HCT116 (cell line): ENCODE measurements at regions not wholly inside any gene's neighbourhood (a gene's known extent, or its start where the extent isn't known, plus 50 kb on each side); places are given as distances from the start of the nearest gene placed in this dataset.

Experiments
- ATAC-seq: fragments of 200-7000 bp; cut with Tn5 transposase; 2 replicates; pipeline ENCODE4 v1.9.1; 2020; ENCODE audit warnings: mild to moderate bottlenecking, moderate library complexity
- BruUV-seq: library from RNA; stranded (reverse); fragments of 400-500 nt; replicated peaks from 2 replicates; lab custom pipeline; 2021; lab: Mats Ljungman, UMichigan
- CTCF ChIA-PET: fragments of 300-600 bp; sonication (Branson Sonifier 250); formaldehyde crosslinking; loops from one replicate; lab custom pipeline; 2021; ENCODE audit warnings: antibody characterized with exemption; lab: Charles Lee
- POLR2A ChIA-PET: fragments of 300-600, 350-600 bp; sonication (Branson Sonifier 250); formaldehyde crosslinking; loops from one replicate; lab custom pipeline; 2021; ENCODE audit warnings: antibody characterized with exemption; lab: Charles Lee
- RAD21 ChIA-PET, 2 experiments: fragments of 300-600 bp; sonication (Branson Sonifier 250); formaldehyde crosslinking; loops; one replicate each; lab custom pipeline; 2023; ENCODE audit warnings: low total read pairs in 2 of 2; ENCODE audit not compliant: uncharacterized antibody in 2 of 2, unreplicated experiment in 2 of 2, low non-redundant PET in 1 of 2; lab: Charles Lee
- DNase-seq: peaks from one replicate; pipeline ENCODE4 v3.0.0-alpha.2; 2010; ENCODE audit warnings: low read depth, low spot score
- H2AFZ ChIP-seq: fragments of 200-600 bp; shearing (Covaris generic), sonication (generic); 2 replicates; pipeline ENCODE4 v1.6.1; 2017; ENCODE audit warnings: low read depth, mixed run types, mixed read lengths, antibody characterized with exemption, low read length; ENCODE audit not compliant: poor library complexity, severe bottlenecking
- H3K27ac ChIP-seq: 2 replicates; pipeline ENCODE4 v1.5.1; 2012; ENCODE audit warnings: low read depth, low read length
- H3K27me3 ChIP-seq: fragments of 200-600 bp; sonication (generic); 2 replicates; pipeline ENCODE4 v1.6.1; 2016; ENCODE audit warnings: mixed run types, low read length, mixed read lengths; ENCODE audit not compliant: insufficient read depth
- H3K36me3 ChIP-seq, 2 experiments: fragments of 200-500 bp in 1 of 2; fragments of 200-600 bp in 1 of 2; sonication (Bioruptor generic) in 1 of 2; sonication (generic) in 1 of 2; 2 replicates each; pipeline versions ENCODE4 v1.5.1 to v1.6.1; 2014 to 2016; ENCODE audit warnings: low read length in 2 of 2, inconsistent platforms in 1 of 2, mixed read lengths in 1 of 2, mixed run types in 1 of 2; ENCODE audit not compliant: insufficient read depth in 2 of 2, control insufficient read depth in 1 of 2
- H3K4me1 ChIP-seq, 2 experiments: fragments of 200-600 bp in 1 of 2; sonication (generic) in 1 of 2; 2 replicates each; pipeline versions ENCODE4 v1.5.1 to v1.6.1; 2012 to 2017; ENCODE audit warnings: low read length in 2 of 2, inconsistent platforms in 1 of 2, mild to moderate bottlenecking in 1 of 2, mixed read lengths in 1 of 2, mixed run types in 1 of 2, moderate library complexity in 1 of 2; ENCODE audit not compliant: insufficient read depth in 2 of 2, control insufficient read depth in 1 of 2
- H3K4me2 ChIP-seq: fragments of 200-600 bp; sonication (generic); 2 replicates; pipeline ENCODE4 v1.6.1; 2017; ENCODE audit warnings: mixed run types, low read length, mixed read lengths
- H3K4me3 ChIP-seq, 2 experiments: fragments of 200-600 bp in 1 of 2; sonication (generic) in 1 of 2; replicated peaks in 1 of 2; 2 replicates each; pipeline ENCODE4 v1.5.1; 2011 to 2016; ENCODE audit warnings: low read length in 2 of 2, control low read depth in 1 of 2, low read depth in 1 of 2, mild to moderate bottlenecking in 1 of 2, mixed read lengths in 1 of 2, mixed run types in 1 of 2
- H3K79me2 ChIP-seq: fragments of 200-600 bp; sonication (generic); 2 replicates; pipeline ENCODE4 v1.6.1; 2017; ENCODE audit warnings: mild to moderate bottlenecking, mixed run types, low read length, moderate library complexity, mixed read lengths; ENCODE audit not compliant: insufficient read depth
- H3K9ac ChIP-seq: fragments of 200-600 bp; sonication (generic); 2 replicates; pipeline ENCODE4 v1.6.1; 2016; ENCODE audit warnings: low read length, mixed read lengths
- H3K9me2 ChIP-seq: fragments of 200-600 bp; sonication (generic), shearing (Covaris generic); 2 replicates; pipeline ENCODE4 v1.6.1; 2017; ENCODE audit warnings: mixed run types, mild to moderate bottlenecking, moderate library complexity; ENCODE audit not compliant: insufficient read depth
- H3K9me3 ChIP-seq, 2 experiments: fragments of 200-500 bp in 1 of 2; fragments of 200-600 bp in 1 of 2; sonication (Bioruptor generic) in 1 of 2; sonication (generic) in 1 of 2; 2 replicates each; pipeline ENCODE4 v1.6.1; 2014 to 2017; ENCODE audit warnings: low read length in 2 of 2, mixed read lengths in 2 of 2, inconsistent platforms in 1 of 2, low read depth in 1 of 2, mild to moderate bottlenecking in 1 of 2, mixed run types in 1 of 2, moderate library complexity in 1 of 2; ENCODE audit not compliant: control insufficient read depth in 1 of 2, insufficient read depth in 1 of 2
- H4K20me1 ChIP-seq: fragments of 200-600 bp; sonication (generic), shearing (Covaris generic); 2 replicates; pipeline ENCODE4 v1.6.1; 2017; ENCODE audit warnings: mixed run types, mild to moderate bottlenecking, moderate library complexity; ENCODE audit not compliant: insufficient read depth
- ATF3 ChIP-seq: IDR thresholded peaks from 2 replicates; pipeline ENCODE4 v1.6.1; 2012
- CBX3 ChIP-seq: IDR thresholded peaks from 2 replicates; pipeline ENCODE4 v1.6.1; 2012; ENCODE audit warnings: low read depth
- CTCF ChIP-seq, 3 experiments: fragments of 200-600 bp in 1 of 3; sonication (generic) in 1 of 3; IDR thresholded peaks in 2 of 3; conservative IDR thresholded peaks in 1 of 3; 2 replicates each; pipeline ENCODE4 v1.5.1; 2012 to 2017; ENCODE audit warnings: low read depth in 2 of 3, low read length in 2 of 3, antibody characterized with exemption in 1 of 3, borderline replicate concordance in 1 of 3, control low read depth in 1 of 3, mild to moderate bottlenecking in 1 of 3, mixed read lengths in 1 of 3, mixed run types in 1 of 3, moderate library complexity in 1 of 3; ENCODE audit not compliant: insufficient read depth in 1 of 3
- ELF1 ChIP-seq: IDR thresholded peaks from 2 replicates; pipeline ENCODE4 v1.6.1; 2012; ENCODE audit warnings: low read depth, borderline replicate concordance
- EZH2 ChIP-seq: fragments of 200-600 bp; sonication (generic); IDR thresholded peaks from 2 replicates; pipeline ENCODE4 v1.6.1; 2017; ENCODE audit warnings: antibody characterized with exemption, mixed run types
- EZH2phosphoT487 ChIP-seq: fragments of 200-600 bp; IDR thresholded peaks from 2 replicates; pipeline ENCODE4 v1.6.1; 2018; ENCODE audit warnings: antibody characterized with exemption, borderline replicate concordance
- FOSL1 ChIP-seq: IDR thresholded peaks from 2 replicates; pipeline ENCODE4 v1.6.1; 2012; ENCODE audit warnings: low read depth
- REST ChIP-seq: IDR thresholded peaks from 2 replicates; pipeline ENCODE4 v1.6.1; 2012; ENCODE audit warnings: low read depth
- SP1 ChIP-seq: IDR thresholded peaks from 2 replicates; pipeline ENCODE4 v1.6.1; 2012; ENCODE audit warnings: low read depth
- YY1 ChIP-seq: IDR thresholded peaks from 2 replicates; pipeline ENCODE4 v1.6.1; 2011; ENCODE audit warnings: low read length, low read depth, moderate library complexity, mild to moderate bottlenecking; ENCODE audit not compliant: insufficient replicate concordance; ENCODE audit errors: extremely low read depth
- intact Hi-C: fragments of 100-400 bp; cut with micrococcal nuclease; formaldehyde crosslinking; loops from 2 replicates; pipeline ENCODE4 v1.10.0; 2022

- TF ChIP-seq ELF1: no peak
- no peak for TF ChIP-seq EZH2
- no peak for TF ChIP-seq SP1
- no peak for TF ChIP-seq CTCF (IDR thresholded peaks at IDR 0.05 in 2 of 3, conservative IDR thresholded peaks at IDR 0.05 in 1 of 3; ENCODE audit: borderline replicate concordance in 1 of 3, insufficient read depth in 1 of 3, low read depth in 2 of 3, low read length in 2 of 3)
- no peak for TF ChIP-seq REST
- TF ChIP-seq CBX3: no peak
- TF ChIP-seq YY1: no peak
- TF ChIP-seq FOSL1: no peak
- no peak for TF ChIP-seq EZH2phosphoT487
- no peak for TF ChIP-seq ATF3
- Histone ChIP-seq H3K79me2 (no peaks in the 10 kb centered on the region), H3K9me2 (no peaks in the 10 kb centered on the region), H3K36me3 (no peaks in the 10 kb centered on the region), H3K27me3 (no peaks in the 10 kb centered on the region), H3K9ac (no peak overlapping the region), H2AFZ (no peak overlapping the region), H3K4me2 (no peak overlapping the region), H3K9me3 (peaks cover 3 to 12% of the 10 kb centered on the region in 2 experiments; a peak in 2 of 4 replicates), H3K4me1 (no peaks in the 10 kb centered on the region), H3K4me3 (no peak overlapping the region), H4K20me1 (no peaks in the 10 kb centered on the region), H3K27ac (no peak overlapping the region)
- CTCF ChIA-PET: no interaction called here
- RAD21 ChIA-PET: no interaction called here
- ATAC-seq (no peak), DNase-seq (no peak)
- BruUV-seq: no TSS peak
- POLR2A ChIA-PET: no interaction called here
- intact Hi-C loops: no loop called here
Observed at GRCh38 chr4:58163156-58163555, 1053.0 kb upstream of the IGFBP7 start.
